Endothelial cell of umbilical vein (primary cell): ENCODE measurements at regions not wholly inside any gene's neighbourhood (a gene's known extent, or its start where the extent isn't known, plus 50 kb on each side); places are given as distances from the start of the nearest gene placed in this dataset.

Experiments used
- BruUV-seq: library from RNA; stranded (reverse); fragments of 400-500 nt; replicated peaks from 2 replicates; lab custom pipeline; 2021; lab: Mats Ljungman, UMichigan
- CTCF ChIA-PET: fragments of 300-600, 350-600 bp; sonication (Branson Sonifier 250); formaldehyde crosslinking; loops from one replicate; lab custom pipeline; 2021; ENCODE audit warnings: antibody characterized with exemption, inconsistent platforms; lab: Charles Lee
- POLR2A ChIA-PET: fragments of 300-600, 350-600 bp; sonication (Branson Sonifier 250); formaldehyde crosslinking; loops from one replicate; lab custom pipeline; 2021; ENCODE audit warnings: antibody characterized with exemption, inconsistent platforms; lab: Charles Lee
- DNase-seq: peaks from one replicate; pipeline ENCODE4 v3.0.0-alpha.2; 2011; ENCODE audit warnings: low read depth, low spot score
- FAIRE-seq: peaks from 2 replicates; lab custom pipeline; 2011; peaks lifted over from hg19 to GRCh38; lab: Jason Lieb, UNC
- H2AFZ ChIP-seq: 2 replicates; pipeline ENCODE4 v1.6.0; 2012; ENCODE audit warnings: low read depth, low read length, control low read depth, inconsistent platforms
- H3K27ac ChIP-seq: 2 replicates; pipeline ENCODE4 v1.5.1; 2011; ENCODE audit warnings: low read depth, mild to moderate bottlenecking, control low read depth, low read length, moderate library complexity; ENCODE audit not compliant: insufficient read depth
- H3K27me3 ChIP-seq, 2 experiments: 2 replicates each; pipeline versions ENCODE4 v1.6.0 to v1.6.1; 2011; ENCODE audit warnings: low read length in 2 of 2, mixed read lengths in 1 of 2; ENCODE audit not compliant: control insufficient read depth in 2 of 2, insufficient read depth in 2 of 2
- H3K36me3 ChIP-seq, 2 experiments: 2 replicates in 1 of 2; 3 replicates in 1 of 2; pipeline ENCODE4 v1.5.1; 2011; ENCODE audit warnings: low read length in 2 of 2, mild to moderate bottlenecking in 1 of 2, moderate library complexity in 1 of 2; ENCODE audit not compliant: control insufficient read depth in 2 of 2, insufficient read depth in 2 of 2; ENCODE audit errors: extremely low read depth in 1 of 2
- H3K4me1 ChIP-seq: 3 replicates; pipeline ENCODE4 v1.5.1; 2011; ENCODE audit warnings: mild to moderate bottlenecking, low read length; ENCODE audit not compliant: control insufficient read depth, insufficient read depth; ENCODE audit errors: extremely low read depth
- H3K4me2 ChIP-seq: 2 replicates; pipeline ENCODE4 v1.6.1; 2011; ENCODE audit warnings: low read length, control low read depth, mixed read lengths; ENCODE audit not compliant: insufficient read depth
- H3K4me3 ChIP-seq, 3 experiments: fragments of 200-600 bp in 1 of 3; sonication (generic), shearing (Covaris generic) in 1 of 3; replicated peaks in 1 of 3; 2 replicates each; pipeline ENCODE4 v1.5.1; 2011 to 2016; ENCODE audit warnings: control low read depth in 3 of 3, low read length in 3 of 3, mild to moderate bottlenecking in 2 of 3, inconsistent platforms in 1 of 3, low read depth in 1 of 3, moderate library complexity in 1 of 3; ENCODE audit not compliant: insufficient read depth in 1 of 3
- H3K79me2 ChIP-seq: 2 replicates; pipeline ENCODE4 v1.6.0; 2012; ENCODE audit warnings: low read length, inconsistent platforms; ENCODE audit not compliant: control insufficient read depth, insufficient read depth
- H3K9ac ChIP-seq: replicated peaks from 2 replicates; pipeline ENCODE3; 2011; ENCODE audit warnings: low read length, control low read depth; ENCODE audit not compliant: insufficient read depth; ENCODE audit errors: extremely low read depth
- H3K9me1 ChIP-seq: replicated peaks from 3 replicates; pipeline ENCODE4 v1.6.0; 2011; ENCODE audit warnings: mild to moderate bottlenecking, low read length; ENCODE audit not compliant: control insufficient read depth, insufficient read depth; ENCODE audit errors: extremely low read depth
- H3K9me3 ChIP-seq: replicated peaks from 2 replicates; pipeline ENCODE4 v1.5.1; 2012; ENCODE audit warnings: low read length, inconsistent platforms; ENCODE audit not compliant: control insufficient read depth, insufficient read depth
- H4K20me1 ChIP-seq: replicated peaks from 2 replicates; pipeline ENCODE3; 2011; ENCODE audit warnings: mild to moderate bottlenecking, low read length; ENCODE audit not compliant: control insufficient read depth, insufficient read depth; ENCODE audit errors: extremely low read depth
- EZH2 ChIP-seq: IDR thresholded peaks from 2 replicates; pipeline ENCODE4 v1.6.1; 2012; ENCODE audit warnings: borderline replicate concordance, low read depth, mild to moderate bottlenecking, moderate library complexity, low read length, inconsistent platforms; ENCODE audit not compliant: severe bottlenecking
- FOS ChIP-seq: IDR thresholded peaks from 2 replicates; pipeline ENCODE4 v1.6.1; 2011; ENCODE audit warnings: mild to moderate bottlenecking, low read length, moderate library complexity, borderline replicate concordance; ENCODE audit not compliant: insufficient read depth
- GATA2 ChIP-seq: IDR thresholded peaks from 2 replicates; pipeline ENCODE4 v1.7.0; 2011; ENCODE audit warnings: low read depth, mild to moderate bottlenecking, moderate library complexity, mixed read lengths, low read length; ENCODE audit not compliant: insufficient read length, insufficient read depth
- JUN ChIP-seq: IDR thresholded peaks from 2 replicates; pipeline ENCODE4 v1.6.1; 2011; ENCODE audit warnings: borderline replicate concordance, low read depth; ENCODE audit not compliant: insufficient read length, insufficient read depth
- MAX ChIP-seq: IDR thresholded peaks from 2 replicates; pipeline ENCODE4 v1.6.1; 2011; ENCODE audit not compliant: insufficient read depth, insufficient read length
- MYC ChIP-seq: IDR thresholded peaks from one replicate; pipeline ENCODE4 v1.6.1; 2011; ENCODE audit warnings: mild to moderate bottlenecking, low read depth, low read length
- POLR2A ChIP-seq: IDR thresholded peaks from 2 replicates; pipeline ENCODE4 v1.6.1; 2012; ENCODE audit warnings: low read depth, mild to moderate bottlenecking, control low read depth, low read length
- POLR2AphosphoS5 ChIP-seq: IDR thresholded peaks from 2 replicates; pipeline ENCODE4 v1.6.1; 2012; ENCODE audit warnings: low read depth, mild to moderate bottlenecking, control low read depth, low read length, moderate library complexity; ENCODE audit not compliant: insufficient read depth
- dilution Hi-C: fragments of 300-500 bp; cut with MboI; formaldehyde crosslinking; loops from one replicate; pipeline ENCODE4 v1.15.0; 2019; ENCODE audit warnings: low sequenced_read_pairs; ENCODE audit not compliant: extremely low pct_ligation_motif_present
- intact Hi-C: fragments of 100-400 bp; cut with micrococcal nuclease; formaldehyde crosslinking; loops from one replicate; pipeline ENCODE4 v1.10.0; 2022
- TF ChIP-seq, protein P1 (sequence below), 2 donors: IDR thresholded peaks; 1 replicate in 1 of 2; 2 replicates in 1 of 2; pipeline ENCODE4 v1.5.1; 2011; ENCODE audit warnings: low read length in 2 of 2, mild to moderate bottlenecking in 2 of 2, moderate library complexity in 2 of 2, control low read depth in 1 of 2, inconsistent platforms in 1 of 2, low read depth in 1 of 2; ENCODE audit not compliant: insufficient read depth in 1 of 2; ENCODE audit errors: extremely low read depth in 1 of 2

GRCh38 chr15:66841953-66842681 is 140.1 kb downstream of the SMAD6 start:
- POLR2A ChIA-PET: no interaction called here
- H2AFZ ChIP-seq: peak overlapping the region; percentile 75
- H3K4me1 ChIP-seq: peaks cover 15% of the 10 kb centered on the region
- H3K9me1 ChIP-seq: no peaks in the 10 kb centered on the region
- H3K4me3 ChIP-seq: peak overlapping the region in 2 of 3 experiments; percentile 45 to 50
- peak overlapping the region; percentile 89 for H3K27ac ChIP-seq
- H3K27me3 ChIP-seq: no peaks in the 10 kb centered on the region
- CTCF ChIA-PET: interaction anchor here (0.6 to 1.8 kb wide), 7 partner anchors 9 to 238 kb away, joined by 3 to 19 read pairs (median 3); no protein-coding TSS in a partner anchor
- dilution Hi-C loops (no loop called here), intact Hi-C loops (loop anchor here (1.0 to 2.0 kb wide), 4 partner anchors 9 to 225 kb away; no protein-coding TSS in a partner anchor)
- DNase-seq (peak; percentile 93), FAIRE-seq (peak; percentile 79)
- no peaks in the 10 kb centered on the region for H3K9me3 ChIP-seq
- BruUV-seq: TSS peak; percentile 17
- H3K79me2 ChIP-seq: peaks cover 2% of the 10 kb centered on the region
- H3K4me2 ChIP-seq: peak overlapping the region; percentile 68
- TF ChIP-seq POLR2A: no peak
- TF ChIP-seq JUN: peak; percentile 50
- TF ChIP-seq GATA2: no peak
- TF ChIP-seq MYC: no peak
- peak; percentile 68 for TF ChIP-seq POLR2AphosphoS5
- TF ChIP-seq, protein P1, sequence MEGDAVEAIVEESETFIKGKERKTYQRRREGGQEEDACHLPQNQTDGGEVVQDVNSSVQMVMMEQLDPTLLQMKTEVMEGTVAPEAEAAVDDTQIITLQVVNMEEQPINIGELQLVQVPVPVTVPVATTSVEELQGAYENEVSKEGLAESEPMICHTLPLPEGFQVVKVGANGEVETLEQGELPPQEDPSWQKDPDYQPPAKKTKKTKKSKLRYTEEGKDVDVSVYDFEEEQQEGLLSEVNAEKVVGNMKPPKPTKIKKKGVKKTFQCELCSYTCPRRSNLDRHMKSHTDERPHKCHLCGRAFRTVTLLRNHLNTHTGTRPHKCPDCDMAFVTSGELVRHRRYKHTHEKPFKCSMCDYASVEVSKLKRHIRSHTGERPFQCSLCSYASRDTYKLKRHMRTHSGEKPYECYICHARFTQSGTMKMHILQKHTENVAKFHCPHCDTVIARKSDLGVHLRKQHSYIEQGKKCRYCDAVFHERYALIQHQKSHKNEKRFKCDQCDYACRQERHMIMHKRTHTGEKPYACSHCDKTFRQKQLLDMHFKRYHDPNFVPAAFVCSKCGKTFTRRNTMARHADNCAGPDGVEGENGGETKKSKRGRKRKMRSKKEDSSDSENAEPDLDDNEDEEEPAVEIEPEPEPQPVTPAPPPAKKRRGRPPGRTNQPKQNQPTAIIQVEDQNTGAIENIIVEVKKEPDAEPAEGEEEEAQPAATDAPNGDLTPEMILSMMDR (IDR thresholded peaks at IDR 0.05; ENCODE audit: extremely low read depth in 1 of 2, insufficient read depth in 1 of 2, low read depth in 1 of 2, low read length in 2 of 2): no peak
- TF ChIP-seq EZH2: no peak
- peak; percentile 63 for TF ChIP-seq FOS
- TF ChIP-seq MAX: no peak
- H3K9ac ChIP-seq: peak overlapping the region; percentile 83
- H4K20me1 ChIP-seq: no peaks in the 10 kb centered on the region
- no peaks in the 10 kb centered on the region for H3K36me3 ChIP-seq
